GM19455 (cell line): ENCODE measurements at regions not wholly inside any gene's neighbourhood (a gene's known extent, or its start where the extent isn't known, plus 50 kb on each side); places are given as distances from the start of the nearest gene placed in this dataset.

Source experiments
- ATAC-seq: cut with Tn5 transposase; IDR thresholded peaks from one replicate; pipeline ENCODE4 v1.9.1; 2021; ENCODE audit not compliant: unreplicated experiment

DNA sequence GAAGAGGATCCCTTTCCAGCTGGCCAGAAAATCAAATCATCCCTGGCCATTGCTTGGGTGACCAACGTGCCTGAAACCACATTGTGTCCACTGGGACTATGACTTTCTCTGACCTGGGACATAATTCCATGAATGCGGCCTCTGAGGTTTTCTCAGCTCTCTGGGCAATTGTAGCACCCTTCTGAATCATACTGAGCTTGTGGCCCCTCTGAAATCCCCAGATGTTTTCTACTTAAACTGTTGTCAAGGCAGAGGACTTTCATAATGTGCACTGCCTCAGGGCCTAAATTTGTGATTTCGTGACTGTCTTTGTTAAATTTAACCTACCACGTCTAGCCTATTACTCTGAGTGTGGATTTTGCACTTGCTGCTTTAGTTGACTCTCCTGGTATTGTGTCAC lies 321.1 kb upstream of the PLET1 start:
- ATAC-seq = no peak

DNA sequence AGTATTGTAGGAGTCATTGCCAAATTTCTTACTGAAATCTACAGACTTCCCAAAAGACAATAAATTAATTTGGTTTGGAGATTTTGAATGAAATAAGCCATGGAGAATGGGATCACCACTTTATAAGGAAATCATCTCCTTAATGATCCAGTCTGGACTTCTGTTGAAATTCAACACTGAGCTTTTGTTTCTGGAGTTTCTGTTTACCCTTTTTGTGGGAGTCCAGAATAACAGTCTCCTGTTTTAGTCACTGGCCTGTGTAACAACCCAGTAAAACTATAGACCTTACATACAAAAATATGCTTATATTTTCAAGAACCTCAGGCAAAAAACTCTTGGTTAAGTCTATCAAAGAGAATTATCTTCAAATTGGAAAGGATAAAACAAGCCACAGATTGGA lies 321.7 kb upstream of the PLET1 start:
- no peak for ATAC-seq

DNA sequence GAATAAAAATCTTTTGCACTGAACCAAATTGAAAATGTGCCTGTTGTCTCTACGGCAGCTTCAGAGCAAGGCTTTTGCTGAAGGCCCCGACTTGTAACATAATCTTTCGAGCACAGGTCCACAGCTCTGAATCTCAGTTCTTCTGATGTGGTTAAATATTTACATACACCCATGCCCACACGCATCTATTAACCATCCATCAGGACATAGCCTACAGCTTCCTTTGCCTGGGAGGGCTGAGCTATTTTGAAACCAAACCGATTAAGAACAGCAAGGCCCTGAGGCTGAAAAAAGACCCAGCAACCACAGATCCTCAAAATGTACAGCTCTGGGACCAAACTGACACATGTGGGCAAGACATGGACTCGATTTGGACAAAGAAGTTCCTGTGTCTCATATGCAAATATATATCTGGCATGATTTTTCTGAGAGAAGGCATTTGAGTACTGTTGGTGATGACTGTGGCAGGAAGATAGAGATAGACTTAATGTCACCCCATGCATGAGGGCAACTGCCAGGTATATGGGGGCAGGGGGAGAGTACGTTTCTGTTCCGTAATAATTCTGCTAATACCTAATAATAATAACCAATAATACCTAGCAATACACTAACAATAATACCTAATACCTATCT lies 322.7 kb upstream of the PLET1 start:
- ATAC-seq = peak; percentile 85

DNA sequence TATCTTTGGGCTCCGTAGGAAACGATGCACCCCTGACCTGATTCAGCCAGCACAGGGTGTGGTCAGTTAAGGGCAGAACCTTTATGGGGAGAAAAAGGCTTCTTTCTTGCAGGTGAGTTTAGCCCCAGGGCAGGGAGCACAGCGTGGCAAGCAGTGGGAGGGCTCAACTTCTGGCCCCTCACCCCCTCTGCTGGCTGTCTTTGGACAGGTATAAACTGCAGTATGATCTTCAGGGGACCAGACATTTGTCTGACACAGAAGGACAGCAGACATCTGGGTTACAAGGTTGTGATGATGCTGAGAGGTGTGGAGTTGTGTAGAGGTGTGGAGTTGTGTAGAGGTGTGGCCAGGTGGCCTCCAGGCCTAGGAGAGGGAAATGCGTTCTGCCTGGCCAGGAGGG lies 324.0 kb upstream of the PLET1 start:
- ATAC-seq = no peak

DNA sequence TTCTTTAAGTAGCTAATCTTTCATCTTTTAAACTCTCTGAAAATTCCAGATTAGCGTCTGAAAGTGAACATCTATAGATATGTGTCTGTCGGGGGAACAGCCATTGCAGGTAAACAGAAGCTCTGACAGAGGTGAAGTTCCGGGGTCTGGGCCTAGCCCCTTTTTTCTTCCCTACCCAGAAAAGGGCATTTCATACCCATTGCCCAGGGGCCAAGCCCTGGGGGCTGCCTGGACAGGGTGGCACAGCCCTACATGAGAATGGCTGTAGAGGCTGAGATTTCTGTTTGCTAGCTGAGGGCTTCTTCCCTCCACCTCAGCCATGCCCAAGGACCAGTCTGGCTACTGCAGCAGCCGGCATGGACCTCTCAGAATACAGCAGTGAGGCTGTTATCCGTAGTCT lies 327.0 kb upstream of the PLET1 start:
- ATAC-seq = no peak

DNA sequence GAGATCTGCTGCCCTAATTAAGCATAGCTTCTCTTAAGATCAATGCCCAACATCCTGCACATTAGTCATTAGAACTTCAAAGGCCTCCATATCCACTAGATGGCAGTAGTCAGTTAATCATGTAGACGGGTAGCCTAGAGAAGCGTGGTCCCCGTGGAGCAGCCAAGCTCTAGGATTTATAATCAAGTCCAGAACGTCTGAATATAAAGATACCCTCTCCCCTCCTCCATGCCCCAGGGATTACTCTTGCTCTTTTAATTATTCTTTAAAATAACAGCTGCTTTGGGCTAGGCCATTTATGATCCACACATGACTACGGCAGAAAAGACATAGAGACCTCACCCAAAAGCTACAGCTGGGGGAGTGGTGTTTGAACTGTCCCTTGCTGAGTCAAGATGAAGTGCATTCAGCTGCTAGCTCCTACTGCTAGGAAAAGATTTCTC lies 327.6 kb upstream of the PLET1 start:
- ATAC-seq = no peak

DNA sequence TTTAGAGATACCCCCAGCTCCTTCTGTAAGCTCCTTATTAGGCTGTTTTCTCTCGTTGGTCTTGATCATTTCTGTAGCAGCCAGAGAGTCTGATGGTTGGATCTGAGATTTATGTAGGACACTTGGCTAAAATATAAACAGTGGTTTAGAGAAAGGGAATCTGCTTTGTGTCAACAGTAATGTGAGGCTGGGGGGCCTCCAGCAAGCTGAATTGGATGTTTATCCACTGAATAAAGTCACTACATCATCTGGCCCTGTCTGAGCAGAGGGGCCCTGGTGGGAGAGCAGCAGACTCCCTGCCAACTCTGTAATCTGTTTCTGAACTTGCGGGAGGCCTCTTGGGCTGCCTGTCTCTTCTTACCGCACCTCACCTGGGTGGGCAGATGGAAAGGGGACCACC lies 328.5 kb upstream of the PLET1 start:
- no peak for ATAC-seq

DNA sequence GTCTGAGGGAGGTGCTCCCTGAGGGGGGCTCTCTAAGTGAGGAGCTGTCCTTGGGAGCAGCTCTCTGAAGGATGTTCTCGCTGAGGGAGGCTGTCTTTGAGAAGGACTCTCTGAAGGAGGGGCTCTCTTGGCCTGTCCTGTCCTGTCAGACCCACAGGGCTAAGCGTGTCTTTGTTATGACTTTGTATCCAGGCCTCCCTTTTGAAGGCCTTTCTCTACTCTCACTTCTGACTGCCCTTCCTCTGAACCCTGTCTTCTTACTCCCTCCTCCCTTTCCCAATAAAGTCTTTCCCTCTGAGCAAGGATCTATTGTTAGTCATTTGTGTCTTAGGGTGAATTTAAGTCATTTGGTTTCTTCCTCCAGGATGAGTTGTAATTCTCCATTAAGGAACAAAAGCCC lies 330.1 kb upstream of the PLET1 start:
- no peak for ATAC-seq

DNA sequence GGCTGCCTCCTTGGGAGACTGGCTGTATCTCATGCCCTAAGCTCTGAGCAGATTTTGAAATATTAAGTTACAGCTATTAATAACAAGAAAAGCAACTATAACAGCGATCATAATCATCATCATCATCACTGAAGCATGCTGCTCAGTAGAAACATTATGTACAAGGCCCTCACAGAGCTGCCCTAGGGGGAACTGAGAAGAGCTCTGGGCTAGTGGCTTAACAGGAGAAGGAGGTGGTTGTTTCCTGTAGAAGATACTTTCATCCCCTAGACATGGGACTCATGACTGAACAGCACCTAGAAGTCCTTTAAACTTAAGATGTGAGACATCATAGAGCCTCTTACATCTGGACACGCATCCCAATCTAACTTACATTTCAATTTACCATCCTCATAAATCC lies 332.8 kb upstream of the PLET1 start:
- ATAC-seq = no peak

DNA sequence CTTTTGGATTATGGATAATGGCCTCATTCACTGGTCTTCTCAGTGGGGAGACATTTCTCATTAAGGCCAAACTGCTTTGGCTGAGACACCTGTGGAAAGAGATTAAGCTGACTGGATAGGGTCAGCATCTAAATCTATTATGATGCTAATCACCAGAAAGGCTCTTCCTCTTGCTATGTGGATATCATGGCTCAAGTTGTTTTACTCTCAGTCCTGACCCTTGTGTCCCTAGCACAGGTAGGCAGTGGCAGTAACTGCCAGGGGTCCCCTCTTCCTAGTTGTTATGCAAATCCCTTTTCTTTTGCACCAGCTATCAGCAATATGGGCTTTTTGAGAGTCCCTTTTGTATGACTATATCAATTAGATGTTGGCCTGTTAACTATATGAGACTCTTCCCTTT lies 335.7 kb upstream of the PLET1 start:
- no peak for ATAC-seq

DNA sequence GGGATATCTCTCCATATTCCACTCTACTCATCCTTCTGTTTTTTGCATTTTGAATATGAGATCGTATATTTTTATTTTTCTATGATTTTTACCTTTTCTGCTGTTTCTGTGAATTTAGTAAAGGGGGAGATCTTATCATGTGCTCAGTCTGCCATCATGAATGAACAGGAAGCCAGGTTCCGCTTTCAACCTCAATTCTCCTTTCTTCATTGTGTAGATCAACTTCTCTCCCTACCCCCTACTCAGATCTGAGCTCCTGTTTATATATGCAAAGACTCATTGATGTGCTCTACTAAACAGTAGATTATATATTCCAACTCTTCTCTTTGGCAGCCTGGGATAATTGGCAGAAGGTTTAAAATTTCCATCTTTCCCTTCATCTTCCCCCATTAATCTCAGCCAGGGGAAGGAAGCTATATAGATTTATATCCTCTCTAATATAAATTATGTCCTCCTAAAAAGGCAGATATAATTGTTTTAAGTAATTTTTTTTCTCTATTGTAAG lies 336.7 kb upstream of the PLET1 start:
- no peak for ATAC-seq

DNA sequence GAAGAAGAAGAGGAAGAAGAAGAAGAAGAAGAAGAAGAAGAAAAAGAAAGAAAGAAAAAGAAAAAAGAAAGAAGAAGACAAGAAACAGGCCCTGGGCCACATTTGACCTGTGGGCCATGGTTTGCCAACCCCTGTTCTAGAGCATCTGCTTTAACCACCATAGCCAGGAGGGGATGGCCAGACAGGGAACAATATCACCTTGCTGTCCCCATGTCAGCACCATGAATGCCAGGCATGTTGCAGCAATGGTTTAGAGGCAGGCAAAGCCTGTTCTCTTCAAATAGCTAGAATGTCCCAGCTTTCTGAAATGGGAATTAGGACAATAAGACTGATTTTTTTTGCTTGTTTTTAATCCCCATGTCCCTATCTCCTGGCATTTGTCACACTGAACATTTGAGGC lies 338.6 kb upstream of the PLET1 start:
- no peak for ATAC-seq

DNA sequence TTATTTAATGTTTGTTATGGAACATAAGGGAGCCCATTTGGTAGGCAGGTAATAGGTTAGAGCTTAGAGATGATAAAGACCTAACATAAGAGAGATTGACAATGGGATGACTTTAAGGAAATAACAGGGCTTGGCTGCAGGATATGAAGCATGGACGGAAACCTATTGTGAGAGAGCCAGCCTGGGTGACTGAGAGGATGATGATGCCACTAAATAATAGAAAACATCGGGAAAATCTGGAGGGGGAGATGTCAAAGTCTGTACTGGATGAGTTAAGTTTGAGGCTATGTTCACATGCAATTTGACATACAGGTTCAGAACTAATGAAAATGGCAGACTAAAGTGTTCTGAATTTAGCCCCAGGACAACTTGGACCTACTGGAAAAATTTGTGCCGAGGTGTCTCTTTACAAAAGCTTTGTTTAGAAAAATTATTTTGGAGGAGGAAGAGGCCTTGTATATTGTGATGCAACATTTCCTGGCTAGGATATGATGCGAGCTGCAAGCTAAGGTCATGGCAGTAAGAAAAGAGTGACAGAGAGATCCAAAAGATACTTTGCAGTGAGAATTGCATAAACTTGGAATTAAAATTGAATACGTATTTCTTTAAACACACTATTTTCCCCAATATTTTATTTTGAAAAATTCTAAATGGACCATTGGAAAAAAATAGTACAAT lies 339.3 kb upstream of the PLET1 start:
- no peak for ATAC-seq

DNA sequence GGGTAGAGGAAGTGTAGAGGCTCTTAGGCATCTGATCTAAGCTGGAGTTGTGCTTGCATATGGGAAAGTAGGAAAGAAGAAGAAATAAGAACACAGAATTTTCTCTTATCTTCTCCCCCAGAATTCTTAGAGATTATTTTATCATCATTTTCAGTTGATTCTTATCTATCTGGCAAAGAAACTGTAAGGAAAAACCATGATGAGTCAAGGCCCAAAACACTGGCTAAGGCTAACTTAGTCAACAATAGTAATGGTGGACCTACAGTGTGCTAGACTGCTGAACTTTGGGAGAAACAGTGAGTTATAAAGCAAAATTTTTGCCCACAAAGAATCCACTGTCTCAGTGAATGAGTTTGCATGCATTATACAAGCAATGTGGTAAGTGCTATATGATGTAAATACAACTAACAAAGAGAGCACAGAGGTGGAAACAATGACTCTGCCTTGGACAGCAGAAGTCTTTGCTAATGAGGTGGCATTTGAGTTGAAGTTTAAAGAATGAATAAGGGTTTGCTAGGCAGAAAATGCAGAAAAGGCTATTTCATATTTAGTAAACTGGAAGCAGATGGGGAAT lies 344.5 kb upstream of the PLET1 start:
- no peak for ATAC-seq

DNA sequence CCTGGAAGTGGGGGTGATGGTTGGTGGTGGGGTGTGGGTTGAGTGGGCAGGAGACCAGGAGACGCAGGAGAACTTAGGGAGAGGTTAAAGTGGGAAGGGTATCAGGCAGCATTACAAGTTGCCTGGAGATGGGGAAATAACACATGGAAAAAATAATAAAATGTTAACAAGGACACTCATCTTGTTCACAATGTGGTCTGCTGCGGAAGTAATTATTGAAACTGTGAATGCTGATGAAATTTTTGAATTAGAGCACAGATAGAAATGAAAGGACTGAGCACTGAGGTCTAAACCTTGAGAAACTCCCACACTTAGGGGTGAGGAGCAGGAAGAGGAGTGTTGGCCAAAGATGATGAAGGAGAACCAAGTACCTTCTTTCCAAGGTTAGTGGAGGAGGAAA lies 346.0 kb upstream of the PLET1 start:
- no peak for ATAC-seq

DNA sequence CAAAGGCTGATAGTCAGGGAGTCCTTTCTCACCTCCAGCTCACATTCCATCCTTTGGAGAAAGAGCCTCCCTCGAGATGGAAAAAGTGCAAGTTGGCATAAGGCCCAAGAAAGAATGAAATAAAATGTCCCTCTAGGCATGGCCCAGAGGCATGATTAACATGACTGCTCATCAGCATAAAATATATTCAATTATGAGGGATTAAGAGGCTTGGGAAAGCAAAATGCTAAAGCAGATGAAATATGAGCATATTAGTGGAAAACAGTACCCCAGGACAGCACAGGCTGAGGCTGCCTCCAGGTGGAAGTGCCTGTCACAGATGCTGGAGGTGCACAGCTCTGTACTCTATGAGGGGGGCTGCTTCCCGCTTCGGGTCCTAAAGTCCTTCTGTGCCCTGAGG lies 347.8 kb upstream of the PLET1 start:
- no peak for ATAC-seq

DNA sequence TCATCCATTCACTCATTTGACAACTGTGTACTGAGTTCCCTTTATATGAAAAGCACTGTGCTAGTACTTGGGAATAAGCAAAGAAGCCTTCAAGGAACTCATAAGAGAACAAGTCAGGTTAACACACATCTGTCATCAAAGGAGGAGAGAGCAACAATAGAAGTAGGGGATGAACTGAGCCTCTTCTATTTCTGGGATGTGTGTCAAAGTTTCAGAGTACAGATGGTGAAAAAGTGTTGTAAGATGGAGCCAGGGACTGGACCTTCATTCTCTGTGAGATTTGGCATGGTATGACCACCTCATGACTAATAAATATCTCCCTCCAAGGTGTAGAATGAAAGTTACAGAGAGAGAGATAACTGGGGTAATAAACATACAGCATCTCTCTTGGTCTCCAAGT lies 349.8 kb upstream of the PLET1 start:
- no peak for ATAC-seq

DNA sequence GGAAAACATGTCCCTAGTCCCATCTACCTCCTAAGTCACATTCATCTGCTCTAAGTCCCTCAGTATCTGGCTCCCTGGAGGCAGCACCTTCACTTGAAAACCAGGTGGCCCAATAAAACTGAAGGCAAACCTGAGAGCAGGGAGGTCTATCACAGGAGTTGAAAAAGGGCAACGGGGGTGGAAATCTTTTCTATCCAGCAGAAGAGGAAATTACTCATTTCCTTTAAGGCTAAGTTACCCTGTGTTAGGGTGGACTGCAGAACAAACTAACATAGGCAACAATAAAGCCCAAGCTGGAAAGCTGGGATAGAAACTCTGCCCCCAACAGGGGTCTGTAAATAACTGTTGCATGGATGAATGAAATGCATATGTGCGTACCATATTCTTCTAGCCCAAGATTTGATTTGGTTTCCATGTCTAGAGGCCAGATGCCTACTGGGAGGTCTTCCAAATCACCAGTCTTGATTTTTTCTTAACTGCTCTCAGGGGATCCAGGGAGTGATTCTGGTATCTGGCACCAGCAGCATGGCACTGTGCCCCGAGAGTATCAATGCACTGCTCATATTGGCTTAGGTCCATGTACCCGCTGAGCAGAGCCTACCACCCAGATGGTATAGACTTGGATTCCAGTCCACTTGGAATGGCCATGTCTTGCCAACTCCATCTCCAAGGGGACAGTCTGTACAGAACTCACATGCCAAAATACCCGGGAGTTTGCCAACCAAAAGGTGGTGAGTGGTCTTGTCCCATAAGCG lies 350.0 kb upstream of the NCAM1 start:
- no peak for ATAC-seq

DNA sequence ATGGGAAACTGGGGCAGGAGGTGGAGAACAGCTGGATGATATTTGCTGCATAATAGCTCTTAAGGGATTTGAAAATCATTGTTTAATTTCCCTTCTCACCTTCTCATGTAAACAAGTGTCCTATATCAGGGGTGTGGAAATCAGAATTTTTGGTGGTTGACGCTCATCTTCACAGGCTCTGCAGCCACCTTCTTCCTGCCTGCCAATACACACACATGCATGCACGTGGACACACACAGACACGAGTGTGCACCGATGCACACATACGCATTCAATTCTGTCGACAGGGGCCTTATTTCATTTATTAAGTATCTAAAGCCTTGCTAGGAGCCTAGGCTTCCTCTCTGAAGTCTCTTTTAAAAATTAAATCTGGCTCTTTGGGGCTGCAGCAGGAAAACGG lies 349.4 kb upstream of the NCAM1 start:
- no peak for ATAC-seq

DNA sequence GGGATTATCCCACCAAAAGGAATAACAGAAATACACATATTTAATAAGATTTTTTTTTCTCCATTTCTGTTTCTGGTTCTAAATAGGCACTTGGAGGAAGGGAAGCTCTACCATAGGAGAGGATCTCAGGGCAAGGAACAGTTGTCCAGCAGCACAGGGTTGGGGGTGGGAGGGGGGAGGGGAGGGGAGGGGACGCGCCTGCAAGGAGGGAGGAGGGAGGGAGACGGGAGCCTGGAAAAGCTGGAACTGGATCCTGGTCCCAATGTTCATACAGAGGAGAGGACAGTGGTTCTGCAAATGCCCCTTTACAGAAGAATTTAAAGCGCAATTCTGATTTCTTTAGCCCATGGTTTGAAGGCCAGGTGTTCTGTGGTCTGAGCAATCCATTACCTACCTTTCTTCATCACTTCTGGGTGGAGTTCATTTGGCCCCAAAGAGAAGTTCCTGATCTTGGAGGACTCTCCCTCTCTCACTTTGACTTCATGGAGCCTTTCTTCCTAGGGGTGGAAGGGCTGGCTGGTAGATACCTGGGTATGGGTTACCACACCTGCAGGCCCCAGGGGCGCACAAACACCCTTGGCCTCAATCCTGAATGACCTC lies 348.9 kb upstream of the NCAM1 start:
- ATAC-seq = no peak
